Activated naive CD8-positive, alpha-beta T cell treated with anti-CD3 and anti-CD28 coated beads, Interleukin-2, amount 10 ng/mL, durations not matched to agents 7 days and 5 days (primary cell): ENCODE measurements at regions not wholly inside any gene's neighbourhood (a gene's known extent, or its start where the extent isn't known, plus 50 kb on each side); places are given as distances from the start of the nearest gene placed in this dataset.

Source experiments
- ATAC-seq: fragments of 150-1000 bp; cut with Tn5 transposase; one replicate; pipeline ENCODE4 v1.10.0; 2021; ENCODE audit warnings: low read depth, moderate library complexity
- POLR2A ChIA-PET: fragments of 350-600 bp; sonication (Branson Sonifier 250); formaldehyde crosslinking; loops from one replicate; lab custom pipeline; 2021; ENCODE audit warnings: antibody characterized with exemption; lab: Charles Lee
- DNase-seq: peaks from one replicate; pipeline ENCODE4 v3.0.0; 2021
- H3K27ac Mint-ChIP-seq: one replicate; pipeline ENCODE4 v1.8.0; 2022; ENCODE audit warnings: mild to moderate bottlenecking, mixed read lengths
- H3K27me3 Mint-ChIP-seq: one replicate; pipeline ENCODE4 v1.8.0; 2022; ENCODE audit warnings: mild to moderate bottlenecking, moderate library complexity, mixed read lengths
- H3K36me3 Mint-ChIP-seq: one replicate; pipeline ENCODE4 v1.8.0; 2021; ENCODE audit warnings: mild to moderate bottlenecking, mixed read lengths
- H3K4me1 Mint-ChIP-seq: one replicate; pipeline ENCODE4 v1.8.0; 2021; ENCODE audit warnings: mixed read lengths
- H3K4me3 Mint-ChIP-seq: one replicate; pipeline ENCODE4 v1.8.0; 2022; ENCODE audit warnings: mild to moderate bottlenecking, moderate library complexity, mixed read lengths
- H3K9me3 Mint-ChIP-seq: one replicate; pipeline ENCODE4 v1.8.0; 2021; ENCODE audit warnings: mixed read lengths

GRCh38 chr18:10057401-10057893 is 143.6 kb downstream of the VAPA start:
- Mint-ChIP-seq H3K4me3 (no peak overlapping the region), H3K36me3 (no peaks in the 10 kb centered on the region), H3K9me3 (no peaks in the 10 kb centered on the region), H3K27ac (no peak overlapping the region), H3K27me3 (peaks cover 9% of the 10 kb centered on the region), H3K4me1 (peaks cover 7% of the 10 kb centered on the region)
- no peak for DNase-seq
- POLR2A ChIA-PET = no interaction called here
- ATAC-seq = no peak

DNA sequence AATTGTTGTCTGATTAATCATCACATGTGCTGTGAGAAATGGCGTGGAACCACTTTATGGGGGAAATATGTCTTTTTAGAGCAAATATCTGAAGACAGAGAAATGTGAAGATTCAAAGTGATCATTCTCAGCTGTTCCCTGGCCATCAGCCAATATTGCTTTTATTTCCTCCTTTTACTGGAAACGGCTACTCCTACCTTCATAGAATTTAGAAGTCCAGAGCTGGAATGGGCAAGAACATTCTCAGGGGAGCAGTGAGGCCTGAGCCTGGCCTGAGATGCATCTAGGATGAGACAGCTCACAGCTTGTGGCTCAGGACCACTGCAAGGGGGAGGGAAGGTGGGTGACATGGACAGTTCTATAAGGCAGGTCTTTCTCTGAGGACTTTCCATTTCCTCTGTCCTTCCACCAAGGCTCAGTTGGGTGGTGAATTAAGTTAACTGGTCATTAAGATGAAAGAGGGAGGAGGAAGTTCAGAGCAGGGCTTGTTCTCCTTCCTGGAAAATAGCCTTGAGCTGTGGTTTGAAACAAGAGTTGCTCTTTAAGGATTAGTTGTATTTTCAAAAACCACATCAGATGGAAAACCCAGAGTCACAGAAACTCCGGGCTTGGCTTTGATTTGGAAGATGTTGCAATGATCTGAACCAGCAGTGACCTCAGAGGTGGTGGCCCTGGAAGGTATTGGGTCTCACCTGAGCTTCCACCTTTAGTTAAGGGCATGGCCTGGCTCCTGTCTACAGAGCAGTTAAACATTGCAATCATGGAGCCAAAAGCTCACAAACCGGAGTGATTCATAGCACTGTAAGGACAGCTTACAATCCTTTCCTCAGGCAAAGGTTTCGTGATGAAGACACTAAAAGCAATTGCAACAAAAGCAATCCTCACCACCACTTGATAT is 144.3 kb downstream of the VAPA start:
- H3K27me3 Mint-ChIP-seq = peaks cover 9% of the 10 kb centered on the region
- POLR2A ChIA-PET = no interaction called here
- no peak overlapping the region for H3K4me3 Mint-ChIP-seq
- H3K9me3 Mint-ChIP-seq = no peaks in the 10 kb centered on the region
- DNase-seq = no peak
- peaks cover 7% of the 10 kb centered on the region for H3K4me1 Mint-ChIP-seq
- no peaks in the 10 kb centered on the region for H3K36me3 Mint-ChIP-seq
- H3K27ac Mint-ChIP-seq = no peak overlapping the region
- ATAC-seq = no peak

DNA sequence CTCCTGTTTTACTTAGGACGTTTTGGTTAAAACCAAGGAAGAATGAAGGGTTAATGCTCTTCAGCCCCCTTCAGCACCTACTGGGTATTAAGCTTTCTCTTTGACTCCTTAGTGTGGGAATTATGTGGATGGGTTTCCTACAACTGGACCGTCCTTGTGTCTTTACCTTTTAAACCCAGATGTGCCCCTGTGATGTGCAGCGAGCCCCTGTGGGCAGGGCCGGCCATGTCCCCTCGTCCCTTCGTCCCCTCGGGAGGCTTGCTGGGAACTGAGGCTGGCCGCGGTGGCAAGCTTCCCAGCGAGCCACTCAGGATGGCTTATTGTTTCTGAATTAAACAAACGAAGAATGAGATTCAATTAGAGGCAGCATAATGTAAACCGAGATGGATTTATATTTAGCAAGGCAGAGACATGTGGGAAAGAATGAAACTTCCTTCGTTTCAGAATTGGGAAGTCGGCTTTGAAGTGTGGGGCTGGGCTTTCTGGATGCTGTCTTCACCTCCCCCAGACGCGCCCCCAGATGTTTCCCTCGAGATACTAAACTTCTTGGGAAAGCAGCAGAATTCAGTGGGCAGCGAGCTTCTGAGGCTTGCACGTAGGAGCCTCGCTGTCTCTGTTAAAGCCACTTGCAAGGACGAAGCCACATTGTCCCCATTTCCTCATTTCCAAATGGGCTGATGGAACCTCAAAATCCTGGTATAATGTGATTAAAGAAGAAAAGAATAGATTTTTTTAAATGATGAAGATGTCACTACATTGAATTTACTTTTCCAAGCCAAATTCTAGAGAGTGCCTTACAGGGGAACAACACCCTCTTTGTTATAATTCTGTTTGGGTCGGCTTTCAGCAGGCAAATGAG is 146.0 kb downstream of the VAPA start:
- no peaks in the 10 kb centered on the region for H3K36me3 Mint-ChIP-seq
- H3K27ac Mint-ChIP-seq = no peak overlapping the region
- peaks cover 7% of the 10 kb centered on the region for H3K4me1 Mint-ChIP-seq
- POLR2A ChIA-PET = no interaction called here
- ATAC-seq (no peak), DNase-seq (no peak)
- no peaks in the 10 kb centered on the region for H3K9me3 Mint-ChIP-seq
- H3K4me3 Mint-ChIP-seq = no peak overlapping the region
- peaks cover 9% of the 10 kb centered on the region for H3K27me3 Mint-ChIP-seq

DNA sequence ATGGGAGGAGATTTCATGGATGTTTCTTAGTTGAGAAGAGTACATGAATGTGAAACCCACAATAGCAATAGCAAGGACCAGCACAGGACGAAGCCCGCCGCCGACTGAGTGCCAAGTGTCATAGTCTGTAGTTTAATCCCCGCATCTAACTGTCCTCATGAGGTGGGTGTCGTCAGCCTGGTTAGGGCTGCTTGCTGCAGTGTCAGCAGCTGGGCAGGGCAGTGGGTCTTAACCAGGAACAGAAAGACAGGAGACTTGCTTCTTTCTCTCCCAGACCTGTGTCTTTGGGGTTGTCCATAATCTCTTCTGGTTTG is 146.6 kb downstream of the VAPA start:
- ATAC-seq (no peak), DNase-seq (no peak)
- Mint-ChIP-seq H3K4me1 (peaks cover 7% of the 10 kb centered on the region), H3K4me3 (no peak overlapping the region), H3K9me3 (peaks cover 2% of the 10 kb centered on the region), H3K27me3 (peaks cover 9% of the 10 kb centered on the region), H3K36me3 (no peaks in the 10 kb centered on the region), H3K27ac (no peak overlapping the region)
- POLR2A ChIA-PET = no interaction called here

DNA sequence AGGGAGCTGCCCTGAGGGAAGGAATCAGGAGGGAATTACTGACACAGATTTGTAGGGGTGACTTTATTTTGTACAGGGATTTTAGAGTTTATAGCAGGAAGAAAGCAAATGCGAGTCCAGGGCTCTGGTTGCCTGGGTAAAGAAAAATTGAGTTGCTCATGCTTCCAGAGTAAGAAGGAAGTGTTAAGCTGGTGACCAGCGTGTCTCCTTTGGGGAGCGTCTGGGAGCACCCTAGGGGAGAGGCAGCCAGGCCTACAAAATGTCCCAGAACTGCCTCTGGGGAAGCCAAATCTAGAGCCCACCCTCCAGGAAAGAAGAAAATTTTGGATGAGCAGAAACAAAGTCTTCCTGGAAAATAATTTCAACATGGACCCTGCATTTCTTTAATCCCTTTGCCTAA is 147.0 kb downstream of the VAPA start:
- no peaks in the 10 kb centered on the region for H3K36me3 Mint-ChIP-seq
- ATAC-seq (no peak), DNase-seq (no peak)
- no peak overlapping the region for H3K27ac Mint-ChIP-seq
- H3K4me3 Mint-ChIP-seq = no peak overlapping the region
- H3K9me3 Mint-ChIP-seq = peaks cover 2% of the 10 kb centered on the region
- H3K4me1 Mint-ChIP-seq = peaks cover 7% of the 10 kb centered on the region
- peaks cover 9% of the 10 kb centered on the region for H3K27me3 Mint-ChIP-seq
- POLR2A ChIA-PET = no interaction called here

DNA sequence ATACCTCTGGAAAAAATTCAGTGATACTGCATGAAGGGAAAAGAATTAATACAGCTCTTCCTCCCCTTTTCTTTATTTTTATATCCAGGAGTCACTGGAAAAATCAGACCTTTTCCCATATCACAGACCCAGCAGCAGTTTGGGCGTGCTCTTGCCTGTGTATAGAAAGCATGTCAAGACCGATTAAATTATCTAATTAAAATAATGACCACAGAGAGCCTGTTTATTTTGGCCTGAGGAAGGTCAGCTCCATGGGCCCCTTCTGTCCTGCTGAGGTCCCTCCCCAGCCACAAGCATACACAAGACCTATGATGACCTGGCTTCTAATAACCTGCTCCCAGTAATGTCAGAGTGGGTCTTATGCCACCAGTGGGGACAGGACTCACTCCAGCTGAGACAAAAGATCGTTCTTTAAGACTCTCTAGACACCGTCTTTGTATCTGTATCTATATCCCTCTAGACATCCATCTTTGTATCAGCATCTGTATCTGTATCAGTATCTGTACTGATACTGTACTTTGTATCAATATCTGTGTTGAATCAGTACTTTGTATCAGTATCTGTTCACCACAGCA is 147.8 kb downstream of the VAPA start:
- no peak for DNase-seq
- Mint-ChIP-seq H3K27ac (no peak overlapping the region), H3K4me1 (peaks cover 7% of the 10 kb centered on the region), H3K27me3 (peaks cover 9% of the 10 kb centered on the region), H3K9me3 (peaks cover 2% of the 10 kb centered on the region), H3K4me3 (no peak overlapping the region), H3K36me3 (no peaks in the 10 kb centered on the region)
- POLR2A ChIA-PET = no interaction called here
- no peak for ATAC-seq

DNA sequence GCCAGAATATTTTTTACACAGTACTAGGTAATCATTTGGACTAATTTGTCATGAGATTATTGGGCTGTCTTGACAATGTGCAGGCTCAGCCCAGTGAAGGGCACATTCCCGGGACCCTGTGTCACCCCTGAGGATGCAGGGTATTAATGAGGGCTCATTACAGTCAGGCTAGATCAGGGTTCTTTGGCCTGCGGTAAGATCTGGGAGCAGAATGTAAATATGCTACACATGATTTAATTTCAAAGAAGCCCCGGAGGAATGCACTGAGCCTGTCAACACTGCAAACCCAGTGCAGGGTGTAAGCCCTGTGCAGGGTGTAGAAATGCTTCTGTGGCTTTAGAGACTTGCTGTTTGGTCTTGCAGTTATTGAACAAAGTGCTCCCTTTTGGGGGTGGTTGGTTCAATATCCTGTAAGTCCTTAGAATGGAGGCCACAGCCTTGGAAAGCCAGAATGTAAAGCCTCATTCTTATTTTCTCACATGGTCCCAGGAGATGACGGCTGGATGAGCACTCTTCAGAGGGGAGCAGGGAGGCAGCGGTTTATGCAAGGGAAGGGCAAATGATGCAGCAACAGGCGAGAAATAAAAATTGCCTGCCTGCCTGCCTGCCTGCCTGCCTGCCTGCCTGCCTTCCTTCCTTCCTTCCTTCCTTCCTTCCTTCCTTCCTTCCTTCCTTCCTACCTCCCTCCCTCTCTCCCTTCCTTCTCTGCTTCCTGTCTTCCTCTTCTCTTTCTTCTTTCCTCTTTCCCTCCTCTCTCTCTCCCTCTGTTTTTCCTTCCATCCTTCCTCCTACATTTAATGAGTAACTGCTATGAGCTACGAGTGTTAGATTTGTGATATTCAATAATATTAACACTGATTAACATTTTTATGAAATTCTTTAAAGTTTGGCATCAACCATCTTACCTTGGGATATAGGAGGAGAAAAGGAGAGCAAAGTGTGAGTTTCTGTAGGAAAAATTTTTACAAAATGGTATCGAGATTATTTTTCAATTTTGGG is 148.8 kb downstream of the VAPA start:
- H3K4me3 Mint-ChIP-seq = no peak overlapping the region
- POLR2A ChIA-PET = no interaction called here
- H3K27me3 Mint-ChIP-seq = peaks cover 9% of the 10 kb centered on the region
- DNase-seq (no peak), ATAC-seq (no peak)
- no peak overlapping the region for H3K27ac Mint-ChIP-seq
- peaks cover 7% of the 10 kb centered on the region for H3K4me1 Mint-ChIP-seq
- H3K36me3 Mint-ChIP-seq = no peaks in the 10 kb centered on the region
- peaks cover 2% of the 10 kb centered on the region for H3K9me3 Mint-ChIP-seq

DNA sequence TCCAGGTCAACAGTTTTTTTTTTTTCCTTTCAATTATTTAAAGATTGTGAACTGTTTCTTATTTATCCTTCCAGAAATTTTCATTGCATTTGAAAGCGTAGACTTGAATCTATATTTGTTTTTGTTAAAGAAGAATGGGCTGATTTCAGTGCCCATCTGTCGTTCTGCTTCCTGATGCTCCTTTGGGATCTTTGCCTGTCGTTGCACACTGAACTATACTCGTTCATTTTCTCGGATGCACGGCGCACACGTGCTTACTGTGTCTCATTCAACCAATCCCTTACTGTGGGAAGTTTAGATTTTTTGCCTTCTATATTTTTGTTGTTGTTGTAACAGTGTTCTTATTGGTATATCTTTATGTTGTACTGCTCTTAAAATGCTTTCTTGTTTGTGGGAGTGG is 149.7 kb downstream of the VAPA start:
- peaks cover 9% of the 10 kb centered on the region for H3K27me3 Mint-ChIP-seq
- H3K27ac Mint-ChIP-seq = no peak overlapping the region
- no peak overlapping the region for H3K4me3 Mint-ChIP-seq
- POLR2A ChIA-PET = no interaction called here
- DNase-seq = no peak
- H3K4me1 Mint-ChIP-seq = peaks cover 5% of the 10 kb centered on the region
- ATAC-seq = no peak
- H3K9me3 Mint-ChIP-seq = peaks cover 2% of the 10 kb centered on the region
- H3K36me3 Mint-ChIP-seq = no peaks in the 10 kb centered on the region

DNA sequence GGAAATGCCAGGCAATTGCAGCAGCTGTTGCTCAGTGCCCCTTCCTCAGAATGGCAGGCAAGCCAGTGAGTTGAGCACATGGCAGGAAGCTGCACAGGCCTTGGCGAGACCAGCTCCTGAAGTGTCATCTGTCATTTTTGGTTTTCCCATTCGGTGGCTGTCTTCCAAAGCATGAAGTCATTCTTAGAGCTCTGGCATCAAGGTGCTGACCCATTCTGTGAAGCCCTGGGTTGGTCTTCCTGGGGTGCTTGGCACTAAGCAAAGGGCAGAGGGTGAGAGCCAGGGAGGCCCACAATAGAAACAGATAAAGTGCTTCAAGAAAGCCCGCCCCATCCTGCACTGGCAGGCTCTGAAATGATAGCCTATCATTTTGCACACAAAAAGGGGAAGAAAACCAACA is 150.5 kb downstream of the VAPA start:
- POLR2A ChIA-PET = no interaction called here
- Mint-ChIP-seq H3K4me1 (peaks cover 2% of the 10 kb centered on the region), H3K4me3 (no peak overlapping the region), H3K9me3 (peaks cover 2% of the 10 kb centered on the region), H3K27me3 (peaks cover 9% of the 10 kb centered on the region), H3K36me3 (no peaks in the 10 kb centered on the region), H3K27ac (no peak overlapping the region)
- no peak for DNase-seq
- ATAC-seq = no peak

GRCh38 chr18:10065296-10065695 is 151.5 kb downstream of the VAPA start:
- Mint-ChIP-seq H3K4me3 (no peak overlapping the region), H3K9me3 (peaks cover 2% of the 10 kb centered on the region), H3K4me1 (peaks cover 2% of the 10 kb centered on the region), H3K36me3 (no peaks in the 10 kb centered on the region), H3K27ac (no peak overlapping the region), H3K27me3 (peaks cover 3% of the 10 kb centered on the region)
- POLR2A ChIA-PET = no interaction called here
- ATAC-seq (no peak), DNase-seq (no peak)

- H3K4me3 Mint-ChIP-seq = no peak overlapping the region
- H3K27ac Mint-ChIP-seq = no peak overlapping the region
- H3K9me3 Mint-ChIP-seq = peaks cover 2% of the 10 kb centered on the region
- no peak for DNase-seq
- H3K4me1 Mint-ChIP-seq = peaks cover 2% of the 10 kb centered on the region
- POLR2A ChIA-PET = no interaction called here
- H3K27me3 Mint-ChIP-seq = no peaks in the 10 kb centered on the region
- no peaks in the 10 kb centered on the region for H3K36me3 Mint-ChIP-seq
- no peak for ATAC-seq
Observed at GRCh38 chr18:10067670-10068659, 154.1 kb downstream of the VAPA start.
